Psoas muscle (tissue), 7 donors: ENCODE measurements at regions not wholly inside any gene's neighbourhood (a gene's known extent, or its start where the extent isn't known, plus 50 kb on each side); places are given as distances from the start of the nearest gene placed in this dataset.

ENCODE experiments used
- ATAC-seq, 4 donors: fragments of 200-7000 bp; cut with Tn5 transposase; one replicate each; pipeline ENCODE4 v1.9.1; 2020; ENCODE audit warnings: moderate library complexity in 3 of 4, mild to moderate bottlenecking in 2 of 4
- DNase-seq, 2 donors: peaks; one replicate each; pipeline ENCODE4 v3.0.0-alpha.2; 2020
- H3K27ac ChIP-seq: fragments of 200-600 bp; one replicate; pipeline ENCODE4 v1.8.0; 2022
- H3K27me3 ChIP-seq, 3 donors: fragments of 200-600 bp in 1 of 3; one replicate each; pipeline versions ENCODE4 v1.6.1 to v1.8.0; 2013 to 2022; ENCODE audit warnings: low read length in 2 of 3, mild to moderate bottlenecking in 2 of 3, moderate library complexity in 1 of 3; ENCODE audit not compliant: insufficient read depth in 3 of 3
- H3K36me3 ChIP-seq, 2 donors: fragments of 200-600 bp in 1 of 2; one replicate each; pipeline versions ENCODE4 v1.6.1 to v1.8.0; 2013 to 2022; ENCODE audit warnings: low read depth in 1 of 2, mild to moderate bottlenecking in 1 of 2, moderate library complexity in 1 of 2; ENCODE audit not compliant: insufficient read depth in 1 of 2
- H3K4me1 ChIP-seq: fragments of 200-600 bp; one replicate; pipeline ENCODE4 v1.8.0; 2022
- H3K4me3 ChIP-seq: fragments of 200-600 bp; one replicate; pipeline ENCODE4 v1.8.0; 2022; ENCODE audit warnings: mild to moderate bottlenecking
- H3K9me3 ChIP-seq: fragments of 200-600 bp; one replicate; pipeline ENCODE4 v1.8.0; 2022
- CTCF ChIP-seq: fragments of 200-600 bp; IDR thresholded peaks from one replicate; pipeline ENCODE4 v1.8.0; 2022; ENCODE audit warnings: antibody characterized with exemption
- WGBS, 3 donors: extraction: QIAGEN DNeasy Blood & Tissue Kit; methylation state at CpG; one replicate each; pipeline versions ENCODE4 v1.1.6 to v1.1.7; 2013; 5-methylcytosine and 5-hydroxymethylcytosine counted together
- intact Hi-C, 2 donors: fragments of 100-400 bp; cut with DNase I; formaldehyde crosslinking; loops; one replicate each; pipeline versions ENCODE4 v1.11.0 to v1.14.2; 2022
- donor health status: healthy with polysubstance abuse.
- donor health status: DM: no; HTN: no; CAD: no; lungs with moderate emphysema.
- donor health status: Bipolar disorder and iron deficiency.
- donor health status: healthy.
- donor health status: DM: yes; HTN: yes; CAD: no.
- donor health status: DM: no; HTN: no; CAD: no.
- donor health status: DM: yes; HTN: yes; CAD: no.

GRCh38 chr17:12549499-12550041 lies 116.1 kb upstream of the MYOCD start:
- H3K36me3 ChIP-seq = no peaks in the 10 kb centered on the region
- H3K4me1 ChIP-seq = no peaks in the 10 kb centered on the region
- no peak overlapping the region for H3K4me3 ChIP-seq
- no peaks in the 10 kb centered on the region for H3K9me3 ChIP-seq
- WGBS, 3 donors = 19 to 23% (median 22%) methylated on average over 14 of the region's 14 CpGs
- no peak for TF ChIP-seq CTCF
- intact Hi-C loops = loop anchor here in 1 of 2 donors (5.0 kb wide), 1 partner anchor 453 kb away; no protein-coding TSS in a partner anchor
- H3K27me3 ChIP-seq = no peaks in the 10 kb centered on the region
- ATAC-seq = no peak
- DNase-seq = no peak
- H3K27ac ChIP-seq = no peak overlapping the region

- WGBS, 3 donors = 72 to 83% (median 73%) methylated on average over 3 of the region's 3 CpGs
- Histone ChIP-seq H3K36me3 (no peaks in the 10 kb centered on the region), H3K27ac (no peak overlapping the region), H3K4me1 (no peaks in the 10 kb centered on the region), H3K4me3 (no peak overlapping the region), H3K9me3 (no peaks in the 10 kb centered on the region), H3K27me3 (no peaks in the 10 kb centered on the region)
- intact Hi-C loops = no loop called here
- DNase-seq = no peak
- no peak for TF ChIP-seq CTCF
- no peak for ATAC-seq
These were observed 112.1 kb upstream of the MYOCD start for GRCh38 chr17:12553625-12554024.

GRCh38 chr17:12554251-12554650 lies 111.4 kb upstream of the MYOCD start:
- Histone ChIP-seq H3K4me3 (no peak overlapping the region), H3K27ac (no peak overlapping the region), H3K27me3 (no peaks in the 10 kb centered on the region), H3K36me3 (no peaks in the 10 kb centered on the region), H3K4me1 (no peaks in the 10 kb centered on the region), H3K9me3 (no peaks in the 10 kb centered on the region)
- DNase-seq (no peak), ATAC-seq (no peak)
- intact Hi-C loops = no loop called here
- 77 to 85% (median 81%) methylated on average over 4 of the region's 4 CpGs for whole genome bisulfite sequencing, 3 donors
- TF ChIP-seq CTCF = no peak

GRCh38 chr17:12566291-12566690 lies 99.4 kb upstream of the MYOCD start:
- no peak for DNase-seq
- Histone ChIP-seq H3K27me3 (peaks cover 0 to 5% (median 0%) of the 10 kb centered on the region in 3 donors), H3K4me3 (no peak overlapping the region), H3K9me3 (no peaks in the 10 kb centered on the region), H3K4me1 (no peaks in the 10 kb centered on the region), H3K27ac (no peak overlapping the region), H3K36me3 (no peaks in the 10 kb centered on the region)
- intact Hi-C loops = loop anchor here in 1 of 2 donors (10.0 kb wide), 1 partner anchor 61 kb away; no protein-coding TSS in a partner anchor
- TF ChIP-seq CTCF = no peak
- 14 to 34% (median 15%) methylated on average over 4 of the region's 4 CpGs for WGBS, 3 donors
- no peak for ATAC-seq
